ENCODE measurements at regions not wholly inside any gene's neighbourhood (a gene's known extent, or its start where the extent isn't known, plus 50 kb on each side); places are given as distances from the start of the nearest gene placed in this dataset.
"Not testable (repeated sequence)": the region's sequence is repeated elsewhere in the genome, so short reads cannot be mapped to it uniquely, and the experiment has no call there.

GRCh38 chr3:96657710-96658109, 156.7 kb upstream of the EPHA6 start:
- no peak overlapping the region for H3K4me2 ChIP-seq (ENCODE audit: extremely low read depth, insufficient read depth, low read length)

GRCh38 chr3:96671861-96672595, 142.4 kb upstream of the EPHA6 start:
- not testable (repeated sequence) for H4K20me1 ChIP-seq (ENCODE audit: control insufficient read depth, extremely low read depth, insufficient read depth, low read length); H3K27ac ChIP-seq (ENCODE audit: insufficient read depth, low read length); H3K4me1 ChIP-seq (ENCODE audit: control insufficient read depth, extremely low read depth, insufficient read depth, low read length); H3K4me2 ChIP-seq (ENCODE audit: extremely low read depth, insufficient read depth, low read length); H3K36me3 ChIP-seq (ENCODE audit: control insufficient read depth, insufficient read depth, low read length); H3K79me2 ChIP-seq (ENCODE audit: control insufficient read depth, insufficient read depth, low read length); H2AFZ ChIP-seq (ENCODE audit: low read length); H3K9ac ChIP-seq (ENCODE audit: insufficient read depth, low read length); H3K27me3 ChIP-seq (ENCODE audit: control insufficient read depth, insufficient read depth, low read length); H3K9me3 ChIP-seq (ENCODE audit: control insufficient read depth, insufficient read depth, low read depth, low read length); H3K4me3 ChIP-seq (replicated peaks in 1 of 4; ENCODE audit: control extremely low read depth in 1 of 4, insufficient read depth in 1 of 4, low read depth in 3 of 4, low read length in 4 of 4)
- DNase-seq (ENCODE audit: low read depth in 2 of 2): peak in 1 of 2 donors; percentile 4

More at GRCh38 chr3:96657710-96658109, 156.7 kb upstream of the EPHA6 start:
- Histone ChIP-seq H3K27me3 (ENCODE audit: control insufficient read depth, insufficient read depth, low read length) (no peaks in the 10 kb centered on the region), H3K4me3 (replicated peaks in 1 of 4; ENCODE audit: control extremely low read depth in 1 of 4, insufficient read depth in 1 of 4, low read depth in 3 of 4, low read length in 4 of 4) (no peak overlapping the region), H2AFZ (ENCODE audit: low read length) (no peak overlapping the region), H3K36me3 (ENCODE audit: control insufficient read depth, insufficient read depth, low read length) (no peaks in the 10 kb centered on the region), H4K20me1 (ENCODE audit: control insufficient read depth, extremely low read depth, insufficient read depth, low read length) (no peaks in the 10 kb centered on the region), H3K27ac (ENCODE audit: insufficient read depth, low read length) (no peak overlapping the region), H3K79me2 (ENCODE audit: control insufficient read depth, insufficient read depth, low read length) (no peaks in the 10 kb centered on the region), H3K9ac (ENCODE audit: insufficient read depth, low read length) (no peak overlapping the region), H3K4me1 (ENCODE audit: control insufficient read depth, extremely low read depth, insufficient read depth, low read length) (no peaks in the 10 kb centered on the region), H3K9me3 (ENCODE audit: control insufficient read depth, insufficient read depth, low read depth, low read length) (no peaks in the 10 kb centered on the region)
- TF ChIP-seq EZH2 (IDR thresholded peaks at IDR 0.05; ENCODE audit: low read length, missing control alignments) (no peak), CTCF (conservative IDR thresholded peaks at IDR 0.05 in 1 of 2, IDR thresholded peaks at IDR 0.05 in 1 of 2; ENCODE audit: low read depth in 1 of 2, low read length in 2 of 2) (no peak)
- DNase-seq (ENCODE audit: low read depth in 2 of 2): no peak

GRCh38 chr3:96677156-96677555, 137.2 kb upstream of the EPHA6 start:
- Histone ChIP-seq H3K27me3 (ENCODE audit: control insufficient read depth, insufficient read depth, low read length) (no peaks in the 10 kb centered on the region), H2AFZ (ENCODE audit: low read length) (no peak overlapping the region), H3K36me3 (ENCODE audit: control insufficient read depth, insufficient read depth, low read length) (no peaks in the 10 kb centered on the region), H3K79me2 (ENCODE audit: control insufficient read depth, insufficient read depth, low read length) (no peaks in the 10 kb centered on the region), H4K20me1 (ENCODE audit: control insufficient read depth, extremely low read depth, insufficient read depth, low read length) (no peaks in the 10 kb centered on the region), H3K4me1 (ENCODE audit: control insufficient read depth, extremely low read depth, insufficient read depth, low read length) (no peaks in the 10 kb centered on the region), H3K9ac (ENCODE audit: insufficient read depth, low read length) (no peak overlapping the region), H3K27ac (ENCODE audit: insufficient read depth, low read length) (no peak overlapping the region), H3K4me3 (replicated peaks in 1 of 4; ENCODE audit: control extremely low read depth in 1 of 4, insufficient read depth in 1 of 4, low read depth in 3 of 4, low read length in 4 of 4) (no peak overlapping the region), H3K4me2 (ENCODE audit: extremely low read depth, insufficient read depth, low read length) (no peak overlapping the region), H3K9me3 (ENCODE audit: control insufficient read depth, insufficient read depth, low read depth, low read length) (no peaks in the 10 kb centered on the region)
- DNase-seq (ENCODE audit: low read depth in 2 of 2): no peak
- TF ChIP-seq CTCF (conservative IDR thresholded peaks at IDR 0.05 in 1 of 2, IDR thresholded peaks at IDR 0.05 in 1 of 2; ENCODE audit: low read depth in 1 of 2, low read length in 2 of 2): no peak
- TF ChIP-seq EZH2 (IDR thresholded peaks at IDR 0.05; ENCODE audit: low read length, missing control alignments): no peak
